Keratinocyte (primary cell): ENCODE measurements at regions not wholly inside any gene's neighbourhood (a gene's known extent, or its start where the extent isn't known, plus 50 kb on each side); places are given as distances from the start of the nearest gene placed in this dataset.

Source experiments
- DNase-seq: peaks from one replicate; pipeline ENCODE4 v3.0.0-alpha.2; 2011; ENCODE audit warnings: low read depth, missing footprints, low spot score
- FAIRE-seq: peaks from 2 replicates; lab custom pipeline; 2011; peaks lifted over from hg19 to GRCh38; lab: Jason Lieb, UNC
- H2AFZ ChIP-seq: 2 replicates; pipeline ENCODE4 v1.6.0; 2012; ENCODE audit warnings: low read length, control low read depth, inconsistent platforms; ENCODE audit not compliant: control insufficient read depth
- H3K27ac ChIP-seq: 2 replicates; pipeline ENCODE4 v1.5.1; 2011; ENCODE audit warnings: low read length; ENCODE audit not compliant: control insufficient read depth, insufficient read depth
- H3K27me3 ChIP-seq: 3 replicates; pipeline ENCODE4 v1.6.0; 2011; ENCODE audit warnings: low read length; ENCODE audit not compliant: control insufficient read depth, insufficient read depth; ENCODE audit errors: extremely low read depth
- H3K36me3 ChIP-seq, 2 experiments: 2 replicates in 1 of 2; 3 replicates in 1 of 2; pipeline ENCODE4 v1.5.1; 2011; ENCODE audit warnings: low read length in 2 of 2, mild to moderate bottlenecking in 1 of 2; ENCODE audit not compliant: control insufficient read depth in 2 of 2, insufficient read depth in 2 of 2; ENCODE audit errors: extremely low read depth in 1 of 2
- H3K4me1 ChIP-seq: 3 replicates; pipeline ENCODE4 v1.5.1; 2011; ENCODE audit warnings: low read length; ENCODE audit not compliant: control insufficient read depth, insufficient read depth; ENCODE audit errors: extremely low read depth
- H3K4me2 ChIP-seq: 3 replicates; pipeline ENCODE4 v1.6.0; 2011; ENCODE audit warnings: low read depth, low read length; ENCODE audit not compliant: control insufficient read depth, insufficient read depth; ENCODE audit errors: extremely low read depth
- H3K4me3 ChIP-seq, 3 experiments: fragments of 200-600 bp in 1 of 3; sonication (generic) in 1 of 3; 2 replicates in 2 of 3; 3 replicates in 1 of 3; pipeline ENCODE4 v1.5.1; 2011 to 2016; ENCODE audit warnings: low read length in 3 of 3, mild to moderate bottlenecking in 3 of 3, control low read depth in 2 of 3, inconsistent platforms in 1 of 3, low read depth in 1 of 3, mixed read lengths in 1 of 3, mixed run types in 1 of 3, moderate library complexity in 1 of 3; ENCODE audit not compliant: control insufficient read depth in 2 of 3, insufficient read depth in 2 of 3; ENCODE audit errors: extremely low read depth in 1 of 3
- H3K79me2 ChIP-seq: 2 replicates; pipeline ENCODE4 v1.6.0; 2012; ENCODE audit warnings: low read length; ENCODE audit not compliant: control insufficient read depth, insufficient read depth
- H3K9ac ChIP-seq: 3 replicates; pipeline ENCODE4 v1.6.0; 2011; ENCODE audit warnings: low read length; ENCODE audit not compliant: control insufficient read depth, insufficient read depth; ENCODE audit errors: extremely low read depth
- H3K9me1 ChIP-seq: 3 replicates; pipeline ENCODE4 v1.6.0; 2011; ENCODE audit warnings: low read length; ENCODE audit not compliant: control insufficient read depth, insufficient read depth; ENCODE audit errors: extremely low read depth
- H3K9me3 ChIP-seq: 2 replicates; pipeline ENCODE4 v1.5.1; 2012; ENCODE audit warnings: low read depth, low read length; ENCODE audit not compliant: control insufficient read depth
- H4K20me1 ChIP-seq: 3 replicates; pipeline ENCODE4 v1.6.0; 2011; ENCODE audit warnings: low read length; ENCODE audit not compliant: control insufficient read depth, insufficient read depth; ENCODE audit errors: extremely low read depth
- EZH2 ChIP-seq: IDR thresholded peaks from one replicate; pipeline ENCODE4 v1.6.1; 2012; ENCODE audit warnings: inconsistent platforms, mild to moderate bottlenecking, low read length, moderate library complexity
- dilution Hi-C: fragments of 300-500 bp; cut with MboI; formaldehyde crosslinking; loops from one replicate; pipeline ENCODE4 v1.7.0; 2020; ENCODE audit warnings: low sequenced_read_pairs; ENCODE audit not compliant: extremely low pct_ligation_motif_present
- TF ChIP-seq, protein P1 (sequence below), 3 experiments: IDR thresholded peaks in 1 of 3; conservative IDR thresholded peaks in 1 of 3; optimal IDR thresholded peaks in 1 of 3; 2 replicates in 2 of 3; 3 replicates in 1 of 3; pipeline versions ENCODE3 to v1.5.1; 2011; ENCODE audit warnings: low read length in 3 of 3, mild to moderate bottlenecking in 3 of 3, moderate library complexity in 2 of 3, control low read depth in 1 of 3, inconsistent platforms in 1 of 3; ENCODE audit not compliant: insufficient read depth in 2 of 3; ENCODE audit errors: extremely low read depth in 1 of 3

DNA sequence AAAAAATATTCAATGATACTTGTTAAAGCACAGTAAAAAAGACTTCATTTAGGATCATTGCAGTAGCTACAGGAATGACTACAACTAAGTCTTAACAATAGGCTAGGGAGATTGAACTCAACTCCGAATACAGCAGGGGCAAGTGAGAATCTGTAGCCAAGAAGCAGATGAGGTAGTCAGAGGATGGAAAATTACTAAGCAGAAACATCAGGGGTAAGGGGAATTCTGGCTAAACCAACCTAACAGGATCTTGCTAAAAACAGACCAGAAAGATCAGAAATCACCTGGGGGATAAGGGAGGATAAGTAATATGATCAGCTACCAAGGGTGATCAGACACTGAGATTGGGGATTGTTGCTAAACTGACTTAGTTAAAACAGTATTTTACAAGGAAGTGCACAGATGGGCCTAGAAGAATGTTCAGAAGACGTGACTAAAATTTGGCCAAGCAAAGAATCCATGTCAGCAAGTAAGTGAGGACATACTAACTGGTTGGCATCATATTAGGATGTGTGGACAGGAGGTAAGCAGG, 217.5 kb downstream of the TENT5A start:
- Histone ChIP-seq H3K9me3 (no peaks in the 10 kb centered on the region), H3K9ac (no peak overlapping the region), H2AFZ (no peak overlapping the region), H3K36me3 (no peaks in the 10 kb centered on the region), H3K27ac (no peak overlapping the region), H3K4me3 (no peak overlapping the region), H3K27me3 (no peaks in the 10 kb centered on the region), H3K4me1 (no peaks in the 10 kb centered on the region), H3K79me2 (no peaks in the 10 kb centered on the region), H3K4me2 (no peak overlapping the region), H3K9me1 (no peaks in the 10 kb centered on the region), H4K20me1 (no peaks in the 10 kb centered on the region)
- DNase-seq (no peak), FAIRE-seq (no peak)
- TF ChIP-seq EZH2 = no peak
- TF ChIP-seq, protein P1, sequence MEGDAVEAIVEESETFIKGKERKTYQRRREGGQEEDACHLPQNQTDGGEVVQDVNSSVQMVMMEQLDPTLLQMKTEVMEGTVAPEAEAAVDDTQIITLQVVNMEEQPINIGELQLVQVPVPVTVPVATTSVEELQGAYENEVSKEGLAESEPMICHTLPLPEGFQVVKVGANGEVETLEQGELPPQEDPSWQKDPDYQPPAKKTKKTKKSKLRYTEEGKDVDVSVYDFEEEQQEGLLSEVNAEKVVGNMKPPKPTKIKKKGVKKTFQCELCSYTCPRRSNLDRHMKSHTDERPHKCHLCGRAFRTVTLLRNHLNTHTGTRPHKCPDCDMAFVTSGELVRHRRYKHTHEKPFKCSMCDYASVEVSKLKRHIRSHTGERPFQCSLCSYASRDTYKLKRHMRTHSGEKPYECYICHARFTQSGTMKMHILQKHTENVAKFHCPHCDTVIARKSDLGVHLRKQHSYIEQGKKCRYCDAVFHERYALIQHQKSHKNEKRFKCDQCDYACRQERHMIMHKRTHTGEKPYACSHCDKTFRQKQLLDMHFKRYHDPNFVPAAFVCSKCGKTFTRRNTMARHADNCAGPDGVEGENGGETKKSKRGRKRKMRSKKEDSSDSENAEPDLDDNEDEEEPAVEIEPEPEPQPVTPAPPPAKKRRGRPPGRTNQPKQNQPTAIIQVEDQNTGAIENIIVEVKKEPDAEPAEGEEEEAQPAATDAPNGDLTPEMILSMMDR (optimal IDR thresholded peaks at IDR 0.05 in 1 of 3, IDR thresholded peaks at IDR 0.05 in 1 of 3, conservative IDR thresholded peaks at IDR 0.05 in 1 of 3; ENCODE audit: extremely low read depth in 1 of 3, insufficient read depth in 2 of 3, low read length in 3 of 3) = no peak
- dilution Hi-C loops = no loop called here

DNA sequence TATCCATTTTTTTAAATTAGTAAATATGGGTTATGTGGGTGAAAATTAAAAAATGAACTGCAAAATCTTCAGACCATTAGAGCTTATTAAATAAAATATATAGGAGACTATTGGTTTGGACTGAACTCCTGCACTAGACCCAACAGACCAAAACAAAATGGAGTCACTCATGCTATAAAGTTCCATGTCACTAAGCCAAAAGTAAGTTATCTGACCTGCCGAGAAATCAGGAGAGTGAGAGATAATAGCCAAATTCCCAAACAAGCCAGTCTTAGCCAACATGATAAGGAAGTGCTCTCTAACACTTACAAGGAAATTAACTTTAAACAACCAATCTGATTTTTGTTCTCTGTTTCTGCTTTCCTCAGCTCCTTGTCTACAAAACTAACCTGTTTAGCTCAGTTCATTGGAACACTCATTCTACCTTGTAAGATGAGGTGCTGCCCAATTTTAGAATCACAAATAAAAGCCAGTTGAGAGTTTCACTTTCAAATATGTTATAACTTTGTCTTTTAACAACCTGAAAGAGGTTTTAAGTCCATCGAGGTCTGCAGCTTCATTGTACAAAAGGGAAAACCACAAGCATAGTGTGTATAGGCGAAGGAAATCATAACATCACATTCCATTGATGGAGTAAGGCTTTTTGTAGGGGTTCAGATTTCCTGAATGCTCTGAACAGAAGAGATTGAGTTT, 220.5 kb downstream of the TENT5A start:
- H3K9me1 ChIP-seq = no peaks in the 10 kb centered on the region
- no peak overlapping the region for H3K27ac ChIP-seq
- no peak overlapping the region for H2AFZ ChIP-seq
- H3K9me3 ChIP-seq = no peaks in the 10 kb centered on the region
- H4K20me1 ChIP-seq = no peaks in the 10 kb centered on the region
- dilution Hi-C loops = no loop called here
- no peaks in the 10 kb centered on the region for H3K27me3 ChIP-seq
- H3K4me3 ChIP-seq = no peak overlapping the region
- no peak overlapping the region for H3K9ac ChIP-seq
- no peaks in the 10 kb centered on the region for H3K4me1 ChIP-seq
- FAIRE-seq = no peak
- no peaks in the 10 kb centered on the region for H3K79me2 ChIP-seq
- H3K36me3 ChIP-seq = no peaks in the 10 kb centered on the region
- DNase-seq = no peak
- no peak for TF ChIP-seq EZH2
- TF ChIP-seq, protein P1 (optimal IDR thresholded peaks at IDR 0.05 in 1 of 3, IDR thresholded peaks at IDR 0.05 in 1 of 3, conservative IDR thresholded peaks at IDR 0.05 in 1 of 3; ENCODE audit: extremely low read depth in 1 of 3, insufficient read depth in 2 of 3, low read length in 3 of 3) = no peak
- no peak overlapping the region for H3K4me2 ChIP-seq
